MM.1S (cell line): ENCODE measurements at regions not wholly inside any gene's neighbourhood (a gene's known extent, or its start where the extent isn't known, plus 50 kb on each side); places are given as distances from the start of the nearest gene placed in this dataset.

ENCODE experiments used
- DNase-seq: peaks from one replicate; pipeline ENCODE4 v3.0.0-alpha.2; 2015
- H2AFZ ChIP-seq: fragments of 300-600 bp; sonication (generic); 2 replicates; pipeline ENCODE4 v1.6.0; 2016; ENCODE audit warnings: antibody characterized with exemption, low read length
- H3F3A ChIP-seq: fragments of 300-600 bp; sonication (generic); 2 replicates; pipeline ENCODE4 v1.6.1; 2016; ENCODE audit warnings: mild to moderate bottlenecking, antibody characterized with exemption, low read length, moderate library complexity, mixed read lengths; ENCODE audit not compliant: insufficient read depth
- H3K27ac ChIP-seq: fragments of 300-600 bp; sonication (generic); 2 replicates; pipeline ENCODE4 v1.5.1; 2016; ENCODE audit warnings: mild to moderate bottlenecking, low read length
- H3K27me3 ChIP-seq: fragments of 300-600 bp; sonication (generic); replicated peaks from 2 replicates; pipeline ENCODE4 v1.6.0; 2016; ENCODE audit warnings: low read length; ENCODE audit not compliant: insufficient read depth
- H3K36me3 ChIP-seq: fragments of 300-600 bp; sonication (generic); replicated peaks from 2 replicates; pipeline ENCODE4 v1.6.1; 2016; ENCODE audit warnings: mild to moderate bottlenecking, low read length, mixed read lengths; ENCODE audit not compliant: insufficient read depth
- H3K4me1 ChIP-seq: fragments of 300-600 bp; sonication (generic); 2 replicates; pipeline ENCODE4 v1.6.1; 2016; ENCODE audit warnings: low read length, mixed read lengths
- H3K4me2 ChIP-seq: fragments of 300-600 bp; sonication (generic); 2 replicates; pipeline ENCODE4 v1.6.0; 2016; ENCODE audit warnings: low read depth, low read length
- H3K4me3 ChIP-seq: fragments of 300-600 bp; sonication (generic); 2 replicates; pipeline ENCODE4 v1.5.1; 2016; ENCODE audit warnings: low read length, mixed read lengths
- H3K79me2 ChIP-seq: fragments of 300-600 bp; sonication (generic); 2 replicates; pipeline ENCODE4 v1.6.1; 2016; ENCODE audit warnings: mixed run types, low read length, mixed read lengths
- H3K9ac ChIP-seq: fragments of 300-600 bp; sonication (generic); 2 replicates; pipeline ENCODE4 v1.6.1; 2016; ENCODE audit warnings: low read length, mixed read lengths
- H3K9me2 ChIP-seq: fragments of 300-600 bp; sonication (generic); replicated peaks from 2 replicates; pipeline ENCODE4 v1.6.1; 2016; ENCODE audit warnings: mild to moderate bottlenecking, low read length, mixed read lengths; ENCODE audit not compliant: insufficient read depth
- H3K9me3 ChIP-seq: fragments of 300-600 bp; sonication (generic); replicated peaks from 2 replicates; pipeline ENCODE4 v1.6.1; 2016; ENCODE audit warnings: mild to moderate bottlenecking, low read length, mixed read lengths; ENCODE audit not compliant: insufficient read depth
- H4K20me1 ChIP-seq: fragments of 300-600 bp; sonication (generic); 2 replicates; pipeline ENCODE4 v1.6.1; 2016; ENCODE audit warnings: mild to moderate bottlenecking, low read length, moderate library complexity, mixed read lengths; ENCODE audit not compliant: insufficient read depth
- CTCF ChIP-seq: fragments of 300-600 bp; sonication (generic); IDR thresholded peaks from 2 replicates; pipeline ENCODE4 v1.5.1; 2016; ENCODE audit warnings: antibody characterized with exemption, low read length, mixed read lengths
- EZH2 ChIP-seq: fragments of 300-600 bp; sonication (generic); optimal IDR thresholded peaks from 2 replicates; pipeline ENCODE3; 2017; ENCODE audit warnings: low read depth, mild to moderate bottlenecking, antibody characterized with exemption, low read length, mixed read lengths
- EZH2phosphoT487 ChIP-seq: fragments of 300-600 bp; sonication (generic); IDR thresholded peaks from 2 replicates; pipeline ENCODE4 v1.6.1; 2018; ENCODE audit warnings: antibody characterized with exemption, low read length

GRCh38 chr14:76956316-76957090 lies 72.0 kb downstream of the IRF2BPL start:
- H3K27ac ChIP-seq = peak overlapping the region; percentile 97
- DNase-seq = peak; percentile 85
- H3K4me3 ChIP-seq = peak overlapping the region; percentile 47
- H3K36me3 ChIP-seq = no peaks in the 10 kb centered on the region
- H4K20me1 ChIP-seq = no peaks in the 10 kb centered on the region
- H3K4me1 ChIP-seq = peaks cover 25% of the 10 kb centered on the region
- TF ChIP-seq EZH2phosphoT487 = no peak
- TF ChIP-seq CTCF = no peak
- TF ChIP-seq EZH2 = no peak
- peak overlapping the region; percentile 85 for H3K9ac ChIP-seq
- H3K9me3 ChIP-seq = no peaks in the 10 kb centered on the region
- H3K9me2 ChIP-seq = no peaks in the 10 kb centered on the region
- no peaks in the 10 kb centered on the region for H3K27me3 ChIP-seq
- H2AFZ ChIP-seq = no peak overlapping the region
- H3K4me2 ChIP-seq = peak overlapping the region; percentile 76
- no peaks in the 10 kb centered on the region for H3K79me2 ChIP-seq
- peaks cover 13% of the 10 kb centered on the region for H3F3A ChIP-seq

GRCh38 chr14:76955575-76956315 lies 72.8 kb downstream of the IRF2BPL start:
- Histone ChIP-seq H3K36me3 (no peaks in the 10 kb centered on the region), H4K20me1 (no peaks in the 10 kb centered on the region), H3K4me2 (peak overlapping the region; percentile 76), H3K9me3 (no peaks in the 10 kb centered on the region), H3K27me3 (no peaks in the 10 kb centered on the region), H3K27ac (peak overlapping the region; percentile 97), H3F3A (peaks cover 11% of the 10 kb centered on the region), H3K4me1 (peaks cover 25% of the 10 kb centered on the region), H3K79me2 (no peaks in the 10 kb centered on the region), H2AFZ (0 out of 2 replicates have a peak overlapping the region, but pooled peaks have one; percentile 27), H3K4me3 (peak overlapping the region; percentile 47), H3K9ac (peak overlapping the region; percentile 85), H3K9me2 (no peaks in the 10 kb centered on the region)
- TF ChIP-seq CTCF (no peak), EZH2phosphoT487 (no peak), EZH2 (no peak)
- peak; percentile 27 for DNase-seq

GRCh38 chr14:76954394-76955190 lies 73.9 kb downstream of the IRF2BPL start:
- DNase-seq = no peak
- Histone ChIP-seq H3K4me1 (peaks cover 25% of the 10 kb centered on the region), H3K36me3 (no peaks in the 10 kb centered on the region), H4K20me1 (no peaks in the 10 kb centered on the region), H3K9me2 (no peaks in the 10 kb centered on the region), H3K27ac (peak overlapping the region; percentile 97; the same call in 1 of the 2 replicates), H3K9me3 (no peaks in the 10 kb centered on the region), H3K4me3 (no peak overlapping the region), H2AFZ (no peak overlapping the region), H3K4me2 (no peak overlapping the region), H3K79me2 (no peaks in the 10 kb centered on the region), H3F3A (peaks cover 11% of the 10 kb centered on the region), H3K27me3 (no peaks in the 10 kb centered on the region), H3K9ac (no peak overlapping the region)
- TF ChIP-seq CTCF (no peak), EZH2 (no peak), EZH2phosphoT487 (no peak)
